Loucy (cell line): ENCODE measurements at regions not wholly inside any gene's neighbourhood (a gene's known extent, or its start where the extent isn't known, plus 50 kb on each side); places are given as distances from the start of the nearest gene placed in this dataset.

ENCODE experiments used
- H2AFZ ChIP-seq: fragments of 200-600 bp; sonication (generic); 2 replicates; pipeline ENCODE4 v1.6.0; 2016; ENCODE audit warnings: antibody characterized with exemption, mild to moderate bottlenecking, low read length, moderate library complexity
- H3F3A ChIP-seq: fragments of 200-600 bp; 2 replicates; pipeline ENCODE4 v1.6.0; 2016; ENCODE audit warnings: antibody characterized with exemption, low read depth, mild to moderate bottlenecking
- H3K27me3 ChIP-seq: fragments of 200-600 bp; sonication (generic); 2 replicates; pipeline ENCODE4 v1.6.1; 2014; ENCODE audit warnings: low read length, mild to moderate bottlenecking; ENCODE audit not compliant: insufficient read depth, poor library complexity, severe bottlenecking
- H3K36me3 ChIP-seq: fragments of 200-600 bp; sonication (generic); 2 replicates; pipeline ENCODE4 v1.6.1; 2016; ENCODE audit warnings: low read length; ENCODE audit not compliant: insufficient read depth
- H3K4me1 ChIP-seq: fragments of 200-600 bp; sonication (generic); 2 replicates; pipeline ENCODE4 v1.5.1; 2014; ENCODE audit warnings: low read length, mild to moderate bottlenecking; ENCODE audit not compliant: insufficient read depth, poor library complexity, severe bottlenecking
- H3K4me2 ChIP-seq: fragments of 200-600 bp; sonication (generic); 2 replicates; pipeline ENCODE4 v1.6.0; 2014; ENCODE audit warnings: antibody characterized with exemption, low read length, low read depth, mild to moderate bottlenecking; ENCODE audit not compliant: poor library complexity, severe bottlenecking
- H3K4me3 ChIP-seq: fragments of 200-600 bp; sonication (generic); 2 replicates; pipeline ENCODE4 v1.5.1; 2014; ENCODE audit warnings: low read length, mild to moderate bottlenecking, mixed read lengths; ENCODE audit not compliant: poor library complexity, severe bottlenecking
- H3K79me2 ChIP-seq: fragments of 200-600 bp; sonication (generic); 2 replicates; pipeline ENCODE4 v1.6.1; 2014; ENCODE audit warnings: low read length; ENCODE audit not compliant: insufficient read depth
- H3K9ac ChIP-seq: fragments of 200-600 bp; sonication (generic); 2 replicates; pipeline ENCODE4 v1.6.0; 2014; ENCODE audit warnings: mild to moderate bottlenecking, low read depth, low read length, moderate library complexity; ENCODE audit not compliant: poor library complexity, severe bottlenecking
- H3K9me2 ChIP-seq: fragments of 200-600 bp; sonication (generic); replicated peaks from 2 replicates; pipeline ENCODE4 v1.6.1; 2016; ENCODE audit warnings: low read depth, low read length, mixed read lengths
- H3K9me3 ChIP-seq: fragments of 200-600 bp; sonication (generic); 2 replicates; pipeline ENCODE4 v1.6.1; 2014; ENCODE audit warnings: mild to moderate bottlenecking, antibody characterized with exemption, low read length, low read depth; ENCODE audit not compliant: insufficient read depth
- H4K20me1 ChIP-seq: fragments of 200-600 bp; sonication (generic); 2 replicates; pipeline ENCODE4 v1.6.0; 2014; ENCODE audit warnings: antibody characterized with exemption, low read length, mild to moderate bottlenecking; ENCODE audit not compliant: insufficient read depth, poor library complexity, severe bottlenecking
- CTCF ChIP-seq: fragments of 200-600 bp; sonication (generic); conservative IDR thresholded peaks from 2 replicates; pipeline ENCODE4 v1.5.1; 2014; ENCODE audit warnings: mild to moderate bottlenecking, antibody characterized with exemption, low read length
- EZH2phosphoT487 ChIP-seq: fragments of 200-600 bp; IDR thresholded peaks from 2 replicates; pipeline ENCODE4 v1.6.1; 2018; ENCODE audit warnings: antibody characterized with exemption, mild to moderate bottlenecking, moderate library complexity, borderline replicate concordance

- TF ChIP-seq EZH2phosphoT487 (no peak), CTCF (no peak)
- Histone ChIP-seq H3K27me3 (no peaks in the 10 kb centered on the region), H3K36me3 (no peaks in the 10 kb centered on the region), H3K9me2 (no peaks in the 10 kb centered on the region), H3K4me3 (no peak overlapping the region), H3K79me2 (no peaks in the 10 kb centered on the region), H3F3A (no peaks in the 10 kb centered on the region), H3K9me3 (no peaks in the 10 kb centered on the region), H4K20me1 (no peaks in the 10 kb centered on the region), H2AFZ (no peak overlapping the region), H3K4me2 (no peak overlapping the region), H3K9ac (no peak overlapping the region), H3K4me1 (no peaks in the 10 kb centered on the region)
These were observed 1873.5 kb downstream of the NCAM2 start for GRCh38 chr21:22871692-22872091.

GRCh38 chr21:22880573-22880972 lies 1882.4 kb downstream of the NCAM2 start:
- H3K27me3 ChIP-seq: no peaks in the 10 kb centered on the region
- H3K79me2 ChIP-seq: no peaks in the 10 kb centered on the region

GRCh38 chr21:22881131-22881530 lies 1882.9 kb downstream of the NCAM2 start:
- no peak for TF ChIP-seq CTCF
- TF ChIP-seq EZH2phosphoT487: no peak
- Histone ChIP-seq H3K9me3 (no peaks in the 10 kb centered on the region), H4K20me1 (no peaks in the 10 kb centered on the region), H3K79me2 (no peaks in the 10 kb centered on the region), H3K4me2 (no peak overlapping the region), H3K4me3 (no peak overlapping the region), H3K4me1 (no peaks in the 10 kb centered on the region), H3K9me2 (no peaks in the 10 kb centered on the region), H3K9ac (no peak overlapping the region), H2AFZ (no peak overlapping the region), H3F3A (no peaks in the 10 kb centered on the region), H3K27me3 (no peaks in the 10 kb centered on the region), H3K36me3 (no peaks in the 10 kb centered on the region)

More at GRCh38 chr21:22880573-22880972, 1882.4 kb downstream of the NCAM2 start:
- no peak overlapping the region for H2AFZ ChIP-seq
- H3K4me1 ChIP-seq: no peaks in the 10 kb centered on the region
- H3K4me3 ChIP-seq: no peak overlapping the region
- H3K9ac ChIP-seq: no peak overlapping the region
- no peaks in the 10 kb centered on the region for H3K9me2 ChIP-seq
- TF ChIP-seq CTCF (no peak), EZH2phosphoT487 (no peak)
- H3K4me2 ChIP-seq: no peak overlapping the region
- H3K36me3 ChIP-seq: no peaks in the 10 kb centered on the region
- no peaks in the 10 kb centered on the region for H3F3A ChIP-seq
- H4K20me1 ChIP-seq: no peaks in the 10 kb centered on the region
- no peaks in the 10 kb centered on the region for H3K9me3 ChIP-seq
